HG03280 (cell line): ENCODE measurements at regions not wholly inside any gene's neighbourhood (a gene's known extent, or its start where the extent isn't known, plus 50 kb on each side); places are given as distances from the start of the nearest gene placed in this dataset.
A peak's percentile ranks its signal among the peaks of the same experiment; 100 is the strongest.
"Not testable (repeated sequence)": the region's sequence is repeated elsewhere in the genome, so short reads cannot be mapped to it uniquely, and the experiment has no call there.

Source experiments
- ATAC-seq: cut with Tn5 transposase; IDR thresholded peaks from one replicate; pipeline ENCODE4 v1.9.1; 2021; ENCODE audit warnings: mild to moderate bottlenecking, moderate library complexity; ENCODE audit not compliant: unreplicated experiment

- ATAC-seq: not testable (repeated sequence)
Observed at GRCh38 chr5:122515210-122515609, 203.2 kb downstream of the SNCAIP start.

- peak; percentile 71 for ATAC-seq
Observed at GRCh38 chr5:122515709-122516431, 203.8 kb downstream of the SNCAIP start.

GRCh38 chr5:122516432-122516743 is 204.4 kb downstream of the SNCAIP start:
- no peak for ATAC-seq

GRCh38 chr5:122517091-122517490 is 205.1 kb downstream of the SNCAIP start:
- no peak for ATAC-seq

- ATAC-seq: no peak
Observed at GRCh38 chr5:122523776-122524175, 211.7 kb downstream of the SNCAIP start.

GRCh38 chr5:122527547-122527946 is 215.5 kb downstream of the SNCAIP start:
- no peak for ATAC-seq

- ATAC-seq: no peak
Observed at GRCh38 chr5:122532035-122532434, 220.0 kb downstream of the SNCAIP start.

GRCh38 chr5:122533825-122534224 is 221.8 kb downstream of the SNCAIP start:
- no peak for ATAC-seq

GRCh38 chr5:122534829-122535228 is 222.8 kb downstream of the SNCAIP start:
- ATAC-seq: no peak

GRCh38 chr5:122541388-122541787 is 229.4 kb downstream of the SNCAIP start:
- ATAC-seq: no peak

GRCh38 chr5:122545986-122546385 is 228.9 kb upstream of the SNX2 start:
- ATAC-seq: no peak

- ATAC-seq: no peak
Observed at GRCh38 chr5:122547219-122547618, 227.7 kb upstream of the SNX2 start.

- no peak for ATAC-seq
Observed at GRCh38 chr5:122547669-122548068, 227.2 kb upstream of the SNX2 start.

GRCh38 chr5:122559676-122560075 is 215.2 kb upstream of the SNX2 start:
- no peak for ATAC-seq

- ATAC-seq: no peak
Observed at GRCh38 chr5:122561209-122561608, 213.7 kb upstream of the SNX2 start.

- ATAC-seq: no peak
Observed at GRCh38 chr5:122565331-122565730, 209.5 kb upstream of the SNX2 start.

GRCh38 chr5:122576256-122577016 is 198.4 kb upstream of the SNX2 start:
- ATAC-seq: no peak

GRCh38 chr5:122581629-122582028 is 193.3 kb upstream of the SNX2 start:
- no peak for ATAC-seq

GRCh38 chr5:122584411-122585300 is 190.2 kb upstream of the SNX2 start:
- no peak for ATAC-seq

GRCh38 chr5:122585371-122585770 is 189.5 kb upstream of the SNX2 start:
- ATAC-seq: no peak

GRCh38 chr5:122586351-122586750 is 188.5 kb upstream of the SNX2 start:
- ATAC-seq: no peak

- ATAC-seq: no peak
Observed at GRCh38 chr5:122591828-122592227, 183.1 kb upstream of the SNX2 start.
